Memory B cell (primary cell): ENCODE measurements at regions not wholly inside any gene's neighbourhood (a gene's known extent, or its start where the extent isn't known, plus 50 kb on each side); places are given as distances from the start of the nearest gene placed in this dataset.
A peak's percentile ranks its signal among the peaks of the same experiment; 100 is the strongest.

Source experiments
- ATAC-seq: fragments of 150-1000 bp; cut with Tn5 transposase; 2 replicates; pipeline ENCODE4 v1.10.0; 2021; ENCODE audit warnings: low read depth, mild to moderate bottlenecking, moderate library complexity
- DNase-seq, 2 donors: peaks; one replicate each; pipeline ENCODE4 v3.0.0; 2022; ENCODE audit warnings: low spot score in 2 of 2
- H3K27ac Mint-ChIP-seq: one replicate; pipeline ENCODE4 v1.8.0; 2022; ENCODE audit warnings: mild to moderate bottlenecking, moderate library complexity, mixed read lengths
- H3K27me3 Mint-ChIP-seq: one replicate; pipeline ENCODE4 v1.8.0; 2022; ENCODE audit warnings: mixed read lengths
- H3K36me3 Mint-ChIP-seq: one replicate; pipeline ENCODE4 v1.8.0; 2022; ENCODE audit warnings: mild to moderate bottlenecking, mixed read lengths
- H3K4me1 Mint-ChIP-seq: one replicate; pipeline ENCODE4 v1.8.0; 2022; ENCODE audit warnings: mixed read lengths
- H3K4me3 Mint-ChIP-seq: one replicate; pipeline ENCODE4 v1.8.0; 2022; ENCODE audit warnings: mild to moderate bottlenecking, moderate library complexity, mixed read lengths
- H3K9me3 Mint-ChIP-seq: one replicate; pipeline ENCODE4 v1.8.0; 2022; ENCODE audit warnings: mixed read lengths

DNA sequence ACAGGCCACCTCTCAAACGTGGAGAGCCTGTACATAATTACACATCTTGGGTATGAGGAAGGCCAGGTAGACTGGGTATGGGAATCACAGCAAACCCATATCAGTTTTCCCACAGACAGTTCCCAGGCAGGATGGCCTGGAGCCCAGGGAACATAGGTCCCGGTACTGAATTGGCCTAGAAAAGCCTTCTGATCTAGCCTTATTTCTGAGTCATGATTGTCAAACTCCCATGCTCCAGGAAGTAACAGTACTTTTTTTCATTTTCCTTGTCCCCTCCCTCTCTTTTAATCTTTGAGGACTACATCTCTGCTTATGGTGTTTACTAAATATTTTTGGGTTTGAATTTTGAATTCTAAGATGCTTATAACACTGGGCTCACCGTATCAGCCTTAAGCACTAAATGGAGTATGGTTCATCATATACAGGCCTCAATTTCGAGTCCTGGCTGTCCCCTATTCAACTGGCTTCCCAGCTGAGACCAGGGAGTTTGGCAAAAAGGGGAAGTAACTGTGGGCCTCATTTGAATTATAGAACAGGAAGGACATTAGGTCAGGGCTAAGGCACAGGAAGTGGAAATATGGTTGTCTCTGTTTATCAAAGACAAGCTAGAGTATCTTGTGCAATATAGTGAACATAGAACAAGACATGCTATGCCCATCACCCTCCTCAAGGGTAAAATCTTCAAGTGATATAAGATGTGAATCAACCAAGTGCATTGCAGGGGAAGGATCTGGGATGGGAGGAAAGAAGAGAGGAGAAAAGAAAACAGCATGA lies 494.6 kb downstream of the NTRK3 start:
- peaks cover 6% of the 10 kb centered on the region for H3K27me3 Mint-ChIP-seq
- ATAC-seq, result peak; percentile 64

DNA sequence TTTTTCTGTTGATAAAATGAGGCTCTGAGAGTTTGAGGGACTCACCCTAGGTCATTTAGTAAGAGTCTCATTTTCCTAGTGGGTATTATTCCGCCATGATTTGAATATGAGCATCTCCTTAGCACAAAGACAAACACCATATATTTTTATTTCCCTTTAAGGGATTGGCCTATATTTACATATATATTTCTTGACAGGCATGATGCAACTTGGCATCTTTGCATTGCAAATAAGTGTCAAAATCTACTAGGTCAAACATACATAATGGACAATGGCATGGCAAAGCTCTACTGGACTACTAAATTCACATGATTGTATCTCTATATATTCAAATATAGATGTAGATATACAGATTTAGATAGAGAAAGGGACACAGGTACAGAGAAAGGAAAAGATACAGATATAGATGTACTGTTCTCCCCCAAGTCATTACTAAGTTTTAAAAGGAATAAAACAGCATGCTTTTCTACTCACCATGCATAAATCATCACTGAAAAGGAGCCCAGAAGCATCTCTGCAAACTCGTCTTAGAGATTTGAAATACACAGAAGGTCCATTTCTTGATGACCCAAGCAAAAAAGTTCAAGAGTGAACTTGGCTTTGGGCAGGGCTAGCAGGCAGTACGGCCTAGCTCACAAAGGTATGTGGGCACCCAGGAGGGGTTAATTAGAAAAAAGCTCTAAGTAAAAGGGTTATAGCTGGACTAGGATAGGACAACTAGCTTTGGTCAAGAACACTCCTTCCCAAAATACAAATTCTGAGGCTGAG lies 495.8 kb downstream of the NTRK3 start:
- peaks cover 8% of the 10 kb centered on the region for H3K9me3 Mint-ChIP-seq
- H3K36me3 Mint-ChIP-seq, result peaks cover 6% of the 10 kb centered on the region
- H3K27me3 Mint-ChIP-seq, result peaks cover 4% of the 10 kb centered on the region
- H3K4me1 Mint-ChIP-seq, result peaks cover 22% of the 10 kb centered on the region
- ATAC-seq (no peak), DNase-seq (no peak)
- no peak overlapping the region for H3K27ac Mint-ChIP-seq
- H3K4me3 Mint-ChIP-seq, result no peak overlapping the region

More for the DNA sequence above, 494.6 kb downstream of the NTRK3 start:
- Mint-ChIP-seq H3K4me3 (peak overlapping the region; percentile 25), H3K27ac (no peak overlapping the region), H3K36me3 (peaks cover 6% of the 10 kb centered on the region), H3K4me1 (peaks cover 22% of the 10 kb centered on the region), H3K9me3 (peaks cover 9% of the 10 kb centered on the region)
- DNase-seq, result no peak

DNA sequence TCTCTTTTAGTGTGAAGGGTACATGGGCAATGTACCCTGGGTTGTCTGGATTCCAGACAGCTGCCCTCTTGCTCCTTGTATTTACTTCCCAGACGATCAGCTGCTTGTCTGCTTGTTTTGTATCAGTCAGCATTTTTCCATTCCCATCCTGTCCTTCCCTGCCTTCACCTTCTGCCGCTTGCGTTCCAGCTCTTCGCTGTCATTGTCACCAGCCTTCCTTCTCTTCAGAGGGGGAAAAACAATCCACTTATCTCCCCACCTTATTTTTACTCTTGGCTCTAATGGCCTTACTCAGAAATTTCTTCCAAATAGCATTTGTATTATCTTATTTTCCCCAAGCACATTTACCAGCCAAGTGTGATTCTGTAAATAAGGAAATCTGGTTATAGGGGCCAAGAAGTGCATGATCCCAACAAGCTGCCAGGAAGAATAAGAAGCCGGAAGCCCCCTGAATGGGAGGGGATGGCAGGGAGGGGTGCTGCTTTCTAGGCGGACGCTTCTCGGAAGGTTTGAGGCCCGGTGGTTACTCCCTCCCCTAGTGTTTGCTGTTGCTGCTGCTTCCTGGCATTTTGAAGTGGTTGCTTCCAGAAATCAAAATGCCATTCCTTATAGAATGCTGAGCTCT lies 497.6 kb downstream of the NTRK3 start:
- DNase-seq (no peak), ATAC-seq (no peak)
- Mint-ChIP-seq H3K36me3 (peaks cover 3% of the 10 kb centered on the region), H3K4me1 (peaks cover 19% of the 10 kb centered on the region), H3K9me3 (peaks cover 8% of the 10 kb centered on the region), H3K27me3 (peaks cover 4% of the 10 kb centered on the region), H3K4me3 (no peak overlapping the region), H3K27ac (no peak overlapping the region)

DNA sequence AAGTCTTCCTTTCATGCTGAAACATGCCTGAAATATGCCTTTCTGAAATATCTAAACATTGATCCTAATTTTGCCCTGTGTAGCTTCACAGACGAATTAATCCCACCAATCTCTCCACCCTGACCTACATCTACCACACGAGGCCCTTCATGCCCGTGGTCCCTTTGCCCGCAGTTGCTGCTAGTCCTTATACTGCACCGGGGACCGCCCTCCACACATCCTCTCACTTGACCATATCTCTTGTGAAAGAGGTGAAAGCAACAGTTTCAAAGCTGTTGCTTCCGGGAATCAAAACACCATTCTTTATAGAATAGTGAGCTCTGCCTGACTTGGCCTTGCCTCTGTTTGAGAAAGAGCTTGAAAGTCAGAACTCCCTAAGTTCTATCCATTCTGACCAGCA lies 499.5 kb downstream of the NTRK3 start:
- H3K36me3 Mint-ChIP-seq, result no peaks in the 10 kb centered on the region
- peaks cover 15% of the 10 kb centered on the region for H3K4me1 Mint-ChIP-seq
- ATAC-seq, result no peak
- peaks cover 6% of the 10 kb centered on the region for H3K9me3 Mint-ChIP-seq
- no peak overlapping the region for H3K27ac Mint-ChIP-seq
- peaks cover 5% of the 10 kb centered on the region for H3K27me3 Mint-ChIP-seq
- no peak for DNase-seq
- no peak overlapping the region for H3K4me3 Mint-ChIP-seq

DNA sequence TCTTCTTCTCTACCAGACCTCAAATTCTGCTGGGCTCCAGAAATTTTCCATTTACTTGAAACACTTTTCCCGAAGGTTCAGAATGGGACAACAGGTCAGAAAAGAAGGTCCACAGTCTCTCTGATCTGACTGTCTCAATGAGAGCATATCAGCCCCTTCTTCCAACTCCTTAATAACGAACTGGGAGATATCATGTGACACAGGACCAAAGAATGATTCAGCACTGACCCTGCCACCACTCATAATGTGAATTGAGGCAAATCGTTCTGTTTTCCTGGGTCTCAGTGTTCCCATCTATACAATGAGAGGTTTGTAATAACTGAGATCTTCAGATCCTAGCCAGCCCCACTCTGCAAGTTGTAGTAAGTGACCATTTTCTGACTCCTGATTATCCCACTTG lies 500.5 kb downstream of the NTRK3 start:
- Mint-ChIP-seq H3K4me1 (peaks cover 8% of the 10 kb centered on the region), H3K9me3 (peaks cover 4% of the 10 kb centered on the region), H3K27me3 (peaks cover 5% of the 10 kb centered on the region), H3K27ac (no peak overlapping the region), H3K4me3 (no peak overlapping the region), H3K36me3 (no peaks in the 10 kb centered on the region)
- no peak for ATAC-seq
- DNase-seq, result no peak

DNA sequence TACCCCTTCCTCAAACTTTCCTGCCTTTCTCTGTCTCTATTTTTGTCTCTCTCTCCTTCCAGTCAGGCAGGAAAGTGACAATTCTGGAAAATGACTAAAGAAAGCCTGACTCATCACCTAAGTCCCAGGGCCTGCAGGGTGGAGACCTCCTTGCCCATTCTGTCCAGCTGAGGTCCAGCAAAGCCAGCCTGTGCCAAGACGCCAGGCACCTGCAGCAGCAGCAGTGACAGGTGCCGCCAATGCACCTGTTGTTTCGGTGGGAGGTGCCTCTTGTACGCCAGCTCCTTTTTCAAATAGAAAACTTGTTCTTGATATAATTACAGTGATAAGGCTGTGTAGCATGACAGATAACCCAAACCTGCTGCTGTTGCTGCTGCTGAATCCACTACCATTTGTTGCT lies 501.3 kb downstream of the NTRK3 start:
- H3K27ac Mint-ChIP-seq, result no peak overlapping the region
- no peak overlapping the region for H3K4me3 Mint-ChIP-seq
- no peak for DNase-seq
- H3K9me3 Mint-ChIP-seq, result peaks cover 4% of the 10 kb centered on the region
- peaks cover 8% of the 10 kb centered on the region for H3K4me1 Mint-ChIP-seq
- H3K36me3 Mint-ChIP-seq, result no peaks in the 10 kb centered on the region
- ATAC-seq, result no peak
- peaks cover 5% of the 10 kb centered on the region for H3K27me3 Mint-ChIP-seq

DNA sequence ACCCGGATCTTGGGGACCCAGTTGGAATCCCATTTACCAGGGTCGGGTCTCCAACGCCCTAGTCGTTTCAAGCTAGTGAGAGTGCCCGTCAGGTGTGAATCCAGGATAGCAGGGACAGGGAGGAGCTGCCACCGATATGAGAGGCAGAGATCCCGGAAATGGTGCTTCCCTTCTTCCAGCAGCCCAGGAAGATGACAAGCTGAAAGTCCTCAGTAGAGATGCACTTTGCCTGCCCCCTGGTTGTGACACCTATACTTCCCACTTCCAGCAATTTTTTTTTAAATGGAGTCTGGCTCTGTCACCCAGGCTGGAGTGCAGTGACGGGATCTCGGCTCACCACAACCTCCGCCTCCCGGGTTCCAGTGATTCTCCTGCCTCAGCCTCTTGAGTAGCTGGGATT lies 503.0 kb downstream of the NTRK3 start:
- Mint-ChIP-seq H3K9me3 (peaks cover 1% of the 10 kb centered on the region), H3K36me3 (no peaks in the 10 kb centered on the region), H3K4me3 (no peak overlapping the region), H3K27me3 (peaks cover 5% of the 10 kb centered on the region), H3K4me1 (peaks cover 8% of the 10 kb centered on the region), H3K27ac (no peak overlapping the region)
- DNase-seq (no peak), ATAC-seq (no peak)

DNA sequence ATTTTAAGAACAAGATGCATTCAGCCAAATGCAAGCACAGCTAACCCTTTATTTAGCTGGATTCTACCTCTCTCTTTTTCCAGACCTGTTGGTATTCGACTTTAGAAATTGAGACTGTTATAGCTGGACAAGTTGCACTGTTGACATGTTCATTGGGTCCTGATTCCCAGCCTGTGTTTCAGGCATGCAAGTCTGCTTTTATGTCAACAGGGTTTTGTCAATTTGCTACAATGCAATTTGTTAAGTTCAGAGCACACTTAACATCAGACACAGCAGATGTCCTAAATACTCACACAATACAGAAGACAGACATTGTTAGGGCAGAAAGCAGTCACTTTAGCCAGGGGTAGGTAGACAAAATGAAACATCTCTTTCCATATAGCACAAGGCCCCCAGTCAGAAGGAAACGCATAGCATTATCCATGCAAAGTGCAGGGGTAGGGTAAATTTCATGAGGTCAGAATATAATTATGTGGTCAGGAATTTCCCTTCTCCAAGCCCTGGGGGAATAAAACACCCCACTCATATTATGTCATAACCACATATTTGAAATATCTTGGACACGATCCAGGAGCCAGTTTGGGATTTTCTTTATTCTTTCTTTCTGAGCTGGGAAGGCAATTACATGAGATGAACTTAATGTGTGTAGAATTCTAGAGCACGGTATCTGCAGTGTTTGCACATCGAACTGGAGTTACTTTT lies 504.1 kb downstream of the NTRK3 start:
- no peaks in the 10 kb centered on the region for H3K36me3 Mint-ChIP-seq
- no peaks in the 10 kb centered on the region for H3K9me3 Mint-ChIP-seq
- H3K27me3 Mint-ChIP-seq, result peaks cover 9% of the 10 kb centered on the region
- no peak overlapping the region for H3K4me3 Mint-ChIP-seq
- no peak for DNase-seq
- H3K4me1 Mint-ChIP-seq, result peaks cover 6% of the 10 kb centered on the region
- peak overlapping the region; percentile 19 for H3K27ac Mint-ChIP-seq
- peak; percentile 34 for ATAC-seq

DNA sequence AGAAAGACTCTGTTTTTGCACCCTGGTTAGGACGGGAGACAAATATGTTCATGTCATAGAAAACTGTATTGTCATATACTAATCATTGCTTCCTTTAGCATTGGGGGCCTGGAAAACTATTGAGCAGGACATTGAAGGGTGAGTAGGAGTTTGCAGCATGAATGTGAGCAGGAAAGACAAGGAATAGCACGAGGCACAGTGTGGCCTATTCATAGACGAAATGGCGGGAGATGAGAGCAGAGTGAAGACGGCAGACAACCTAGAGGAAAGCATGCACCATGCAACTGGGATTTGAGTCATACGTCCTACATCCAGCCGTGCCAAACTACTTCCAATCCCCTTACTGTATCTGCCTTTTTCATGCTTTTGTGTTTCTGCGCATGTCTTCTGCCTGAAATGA lies 508.1 kb downstream of the NTRK3 start:
- no peak for DNase-seq
- H3K4me1 Mint-ChIP-seq, result peaks cover 6% of the 10 kb centered on the region
- no peaks in the 10 kb centered on the region for H3K9me3 Mint-ChIP-seq
- no peaks in the 10 kb centered on the region for H3K36me3 Mint-ChIP-seq
- H3K4me3 Mint-ChIP-seq, result no peak overlapping the region
- no peak for ATAC-seq
- no peak overlapping the region for H3K27ac Mint-ChIP-seq
- peaks cover 5% of the 10 kb centered on the region for H3K27me3 Mint-ChIP-seq

DNA sequence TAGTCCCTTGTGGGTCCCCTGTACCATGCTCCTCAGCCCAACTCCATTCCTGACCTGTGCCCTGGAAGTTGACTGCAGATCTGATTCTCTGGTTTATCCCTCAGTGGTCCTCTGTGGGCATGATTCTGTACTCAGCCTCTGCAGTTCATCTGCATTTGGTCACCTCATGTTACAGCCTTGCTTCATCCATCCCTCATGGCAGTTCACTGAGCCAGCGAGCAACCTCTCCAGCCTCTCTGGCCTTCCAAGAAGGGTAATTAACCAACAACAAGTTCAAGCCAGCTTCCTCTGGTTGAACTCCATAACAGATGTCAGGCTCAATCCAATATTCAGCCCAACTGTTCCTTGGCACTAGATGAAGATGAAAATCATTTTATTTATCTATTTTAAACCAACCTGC lies 509.5 kb downstream of the NTRK3 start:
- peaks cover 5% of the 10 kb centered on the region for H3K27me3 Mint-ChIP-seq

DNA sequence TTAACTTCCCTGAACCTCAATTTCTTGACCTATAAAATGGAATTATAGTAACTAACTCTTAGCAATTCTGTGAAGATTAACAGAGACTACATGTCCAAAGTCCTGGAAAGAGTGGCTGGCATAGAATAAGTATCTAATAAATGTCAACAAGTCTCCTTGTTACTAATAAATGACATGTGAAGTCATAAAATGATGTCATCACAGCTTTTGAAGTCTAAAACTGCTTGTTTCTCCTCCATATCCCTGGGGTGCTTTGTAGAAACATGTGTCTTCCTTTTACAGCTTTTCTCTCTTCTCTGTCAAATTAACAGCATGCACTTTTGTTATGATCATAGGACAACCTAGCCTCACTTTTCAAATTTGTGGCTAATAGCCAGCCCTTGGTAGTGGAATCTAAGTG lies 510.2 kb downstream of the NTRK3 start:
- H3K4me1 Mint-ChIP-seq, result no peaks in the 10 kb centered on the region
- ATAC-seq, result no peak
- H3K9me3 Mint-ChIP-seq, result no peaks in the 10 kb centered on the region
- no peak overlapping the region for H3K4me3 Mint-ChIP-seq
- H3K27ac Mint-ChIP-seq, result no peak overlapping the region
- H3K36me3 Mint-ChIP-seq, result no peaks in the 10 kb centered on the region
- DNase-seq, result no peak
- H3K27me3 Mint-ChIP-seq, result peaks cover 5% of the 10 kb centered on the region

More for the DNA sequence above, 509.5 kb downstream of the NTRK3 start:
- Mint-ChIP-seq H3K4me3 (no peak overlapping the region), H3K27ac (no peak overlapping the region), H3K4me1 (peaks cover 2% of the 10 kb centered on the region), H3K36me3 (no peaks in the 10 kb centered on the region), H3K9me3 (no peaks in the 10 kb centered on the region)
- ATAC-seq (no peak), DNase-seq (no peak)

DNA sequence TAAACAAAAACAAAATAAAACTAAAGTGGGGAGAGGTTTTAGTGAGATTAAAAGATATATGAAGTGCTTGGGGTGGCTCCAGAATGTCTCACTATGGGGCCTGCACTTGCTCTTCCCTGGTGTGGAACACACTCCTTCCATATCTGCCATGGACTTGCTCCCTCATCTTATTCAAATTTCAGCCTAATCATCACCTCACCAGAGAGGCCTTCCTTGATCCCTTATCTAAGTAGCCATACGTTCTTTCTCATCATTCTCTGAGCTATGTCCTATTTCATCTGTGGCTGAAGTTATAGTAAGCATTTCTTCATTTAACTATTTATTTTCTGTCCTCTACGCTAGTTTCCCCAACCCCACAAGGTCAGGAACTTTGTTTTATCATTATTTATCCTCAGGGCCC lies 511.7 kb downstream of the NTRK3 start:
- DNase-seq, result no peak
- H3K27ac Mint-ChIP-seq, result no peak overlapping the region
- no peaks in the 10 kb centered on the region for H3K4me1 Mint-ChIP-seq
- ATAC-seq, result no peak
- no peaks in the 10 kb centered on the region for H3K9me3 Mint-ChIP-seq
- H3K36me3 Mint-ChIP-seq, result no peaks in the 10 kb centered on the region
- H3K27me3 Mint-ChIP-seq, result peaks cover 5% of the 10 kb centered on the region
- no peak overlapping the region for H3K4me3 Mint-ChIP-seq

DNA sequence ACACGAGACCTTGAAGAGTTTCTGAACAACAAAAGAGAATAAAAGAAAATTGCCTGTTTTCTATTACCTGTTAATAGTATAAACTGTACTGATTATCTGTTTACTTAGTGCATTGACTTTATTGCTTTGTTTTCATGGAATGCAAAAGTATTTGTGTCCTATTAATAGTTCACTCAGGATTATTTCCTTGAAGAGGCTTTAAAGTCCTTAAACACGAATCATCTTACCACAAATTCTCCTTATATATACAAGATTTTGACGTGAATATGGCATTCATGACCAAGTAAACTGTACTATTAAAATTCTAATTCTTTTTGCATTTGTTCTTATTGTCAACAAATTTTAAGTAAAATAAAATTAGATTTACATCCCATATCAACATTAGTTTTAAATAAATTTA lies 513.0 kb downstream of the NTRK3 start:
- Mint-ChIP-seq H3K27ac (no peak overlapping the region), H3K27me3 (peaks cover 5% of the 10 kb centered on the region), H3K4me1 (no peaks in the 10 kb centered on the region), H3K9me3 (no peaks in the 10 kb centered on the region), H3K4me3 (no peak overlapping the region), H3K36me3 (no peaks in the 10 kb centered on the region)
- DNase-seq (no peak), ATAC-seq (no peak)

DNA sequence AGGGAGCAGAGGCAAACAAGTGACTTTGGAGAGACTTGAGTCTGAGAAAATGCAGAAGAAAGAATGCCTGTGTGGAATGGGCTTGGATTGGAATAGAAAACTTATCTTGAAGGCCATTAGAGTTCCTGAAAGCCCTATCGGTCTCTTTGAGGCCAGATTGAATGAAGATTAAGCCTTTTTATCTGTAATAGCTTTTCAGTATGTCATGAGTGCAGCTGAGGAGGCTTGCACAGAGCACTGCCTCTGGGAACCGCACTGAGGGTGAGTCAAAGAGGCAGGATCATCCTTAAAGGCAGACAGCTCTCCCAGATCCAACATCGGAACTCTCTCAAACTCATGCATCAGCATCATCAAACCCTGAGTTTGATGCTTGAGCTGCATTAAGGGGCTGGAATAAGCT lies 515.2 kb downstream of the NTRK3 start:
- ATAC-seq (no peak), DNase-seq (no peak)
- peaks cover 2% of the 10 kb centered on the region for H3K9me3 Mint-ChIP-seq
- peaks cover 2% of the 10 kb centered on the region for H3K27me3 Mint-ChIP-seq
- H3K4me1 Mint-ChIP-seq, result peaks cover 3% of the 10 kb centered on the region
- no peak overlapping the region for H3K27ac Mint-ChIP-seq
- H3K4me3 Mint-ChIP-seq, result no peak overlapping the region
- H3K36me3 Mint-ChIP-seq, result no peaks in the 10 kb centered on the region
